GM12878 (cell line): ENCODE measurements at regions not wholly inside any gene's neighbourhood (a gene's known extent, or its start where the extent isn't known, plus 50 kb on each side); places are given as distances from the start of the nearest gene placed in this dataset.

Experiments used
- ATAC-seq: fragments of 200-7000 bp; cut with Tn5 transposase; 3 replicates; pipeline ENCODE4 v1.9.1; 2020; ENCODE audit warnings: mild to moderate bottlenecking, moderate library complexity
- BruUV-seq: library from RNA; stranded (reverse); fragments of 400-500 nt; replicated peaks from 2 replicates; lab custom pipeline; 2021; lab: Mats Ljungman, UMichigan
- CTCF ChIA-PET: fragments of 300-600 bp; sonication (Branson Sonifier 250); formaldehyde crosslinking; extraction: SDS; loops from one replicate; lab custom pipeline; 2021; ENCODE audit warnings: inconsistent platforms; lab: Yijun Ruan, JAX
- POLR2A ChIA-PET: fragments of 350-600 bp; formaldehyde crosslinking; extraction: SDS; loops from one replicate; lab custom pipeline; 2021; ENCODE audit warnings: inconsistent platforms; lab: Charles Lee
- RAD21 ChIA-PET: fragments of 300-600 bp; sonication (Branson Sonifier 250); formaldehyde crosslinking; loops from one replicate; lab custom pipeline; 2023; ENCODE audit warnings: antibody characterized with exemption; ENCODE audit not compliant: unreplicated experiment; lab: Charles Lee
- SMC1A ChIA-PET: fragments of 300-600 bp; sonication (Branson Sonifier 250); formaldehyde crosslinking; loops from one replicate; lab custom pipeline; 2023; ENCODE audit not compliant: unreplicated experiment, uncharacterized antibody; lab: Charles Lee
- DNase-seq: peaks from one replicate; pipeline ENCODE4 v3.0.0-alpha.2; 2011; ENCODE audit warnings: low read depth, low spot score
- FAIRE-seq: peaks from 3 replicates; lab custom pipeline; 2011; peaks lifted over from hg19 to GRCh38; lab: Jason Lieb, UNC
- H2AFZ ChIP-seq: 2 replicates; pipeline ENCODE4 v1.6.0; 2011; ENCODE audit warnings: low read depth, low read length, control low read depth; ENCODE audit not compliant: control insufficient read depth
- H3K27ac ChIP-seq: 2 replicates; pipeline ENCODE4 v1.5.1; 2011; ENCODE audit warnings: control low read depth; ENCODE audit not compliant: control insufficient read depth, insufficient read depth
- H3K27me3 ChIP-seq, 2 experiments: replicated peaks in 1 of 2; 2 replicates each; pipeline versions ENCODE4 v1.6.0 to v1.6.1; 2011; ENCODE audit warnings: low read length in 1 of 2; ENCODE audit not compliant: control insufficient read depth in 2 of 2, insufficient read depth in 2 of 2
- H3K36me3 ChIP-seq, 2 experiments: 2 replicates each; pipeline ENCODE4 v1.5.1; 2011; ENCODE audit warnings: low read length in 1 of 2; ENCODE audit not compliant: control insufficient read depth in 2 of 2, insufficient read depth in 2 of 2
- H3K4me1 ChIP-seq: 2 replicates; pipeline ENCODE4 v1.6.1; 2011; ENCODE audit warnings: mild to moderate bottlenecking, low read length, moderate library complexity, mixed read lengths; ENCODE audit not compliant: control insufficient read depth, insufficient read depth
- H3K4me2 ChIP-seq: 2 replicates; pipeline ENCODE4 v1.6.0; 2011; ENCODE audit warnings: control low read depth; ENCODE audit not compliant: control insufficient read depth, insufficient read depth
- H3K4me3 ChIP-seq: fragments of 200-600 bp; sonication (generic); 2 replicates; pipeline ENCODE4 v1.5.1; 2016
- H3K79me2 ChIP-seq: 2 replicates; pipeline ENCODE4 v1.6.0; 2011; ENCODE audit warnings: low read length; ENCODE audit not compliant: control insufficient read depth, insufficient read depth
- H3K9ac ChIP-seq: 2 replicates; pipeline ENCODE4 v1.8.0; 2011; ENCODE audit warnings: low read length, control low read depth, mixed read lengths; ENCODE audit not compliant: control insufficient read depth, insufficient read depth
- H3K9me3 ChIP-seq: replicated peaks from 3 replicates; pipeline ENCODE4 v1.5.1; 2011; ENCODE audit warnings: mild to moderate bottlenecking, low read length; ENCODE audit not compliant: control insufficient read depth, insufficient read depth
- H4K20me1 ChIP-seq: 2 replicates; pipeline ENCODE4 v1.6.0; 2011; ENCODE audit not compliant: control insufficient read depth, insufficient read depth
- BMI1 ChIP-seq: fragments of 450-650 bp; IDR thresholded peaks from 2 replicates; pipeline ENCODE4 v1.6.1; 2016; ENCODE audit warnings: mild to moderate bottlenecking, moderate library complexity, borderline replicate concordance
- KLF5 ChIP-seq: fragments of 450-650 bp; IDR thresholded peaks from 2 replicates; pipeline ENCODE4 v1.6.1; 2014; ENCODE audit warnings: mild to moderate bottlenecking; ENCODE audit not compliant: partially characterized antibody
- SIN3A ChIP-seq: IDR thresholded peaks from 2 replicates; pipeline ENCODE4 v1.6.1; 2012; ENCODE audit warnings: low read depth, low read length, improper control_type of control experiment
- SP1 ChIP-seq: IDR thresholded peaks from one replicate; pipeline ENCODE4 v1.6.1; 2011; ENCODE audit warnings: low read depth, low read length
- SPI1 ChIP-seq: IDR thresholded peaks from 2 replicates; pipeline ENCODE4 v1.6.1; 2011; ENCODE audit warnings: low read depth, mild to moderate bottlenecking, low read length, moderate library complexity, borderline replicate concordance; ENCODE audit not compliant: insufficient read depth
- ZNF274 ChIP-seq: IDR thresholded peaks from one replicate; pipeline ENCODE4 v1.8.0; 2011; ENCODE audit not compliant: insufficient read length, insufficient read depth
- WGBS: methylation state at CpG from one replicate; pipeline ENCODE4 v1.1.6; 2016; ENCODE audit warnings: low lambda C conversion rate; ENCODE audit not compliant: insufficient replicate concordance, insufficient coverage; ENCODE audit errors: missing lambda C conversion rate; 5-methylcytosine and 5-hydroxymethylcytosine counted together
- in situ Hi-C: fragments of 300-500 bp; cut with MboI; formaldehyde crosslinking; loops from 9 replicates; pipeline ENCODE4 v1.14.3; 2018; ENCODE audit warnings: mixed read lengths
- intact Hi-C: fragments of 100-400 bp; cut with micrococcal nuclease; formaldehyde crosslinking; loops from one replicate; pipeline ENCODE4 v1.14.2; 2022; ENCODE audit not compliant: unreplicated experiment
- TF ChIP-seq, protein P1 (sequence below): IDR thresholded peaks from 2 replicates; pipeline ENCODE4 v1.6.1; 2012; ENCODE audit warnings: improper control_type of control experiment, low read depth, low read length; ENCODE audit not compliant: insufficient replicate concordance
- TF ChIP-seq, protein P2 (sequence below): fragments of 450-650 bp; formaldehyde crosslinking; IDR thresholded peaks from 2 replicates; pipeline ENCODE4 v1.4.0; 2020; ENCODE audit warnings: mild to moderate bottlenecking, moderate library complexity

- Histone ChIP-seq H4K20me1 (no peaks in the 10 kb centered on the region), H3K4me2 (no peak overlapping the region), H2AFZ (no peak overlapping the region), H3K27ac (no peak overlapping the region), H3K9ac (no peak overlapping the region), H3K36me3 (no peaks in the 10 kb centered on the region), H3K79me2 (no peaks in the 10 kb centered on the region), H3K27me3 (no peaks in the 10 kb centered on the region), H3K4me3 (no peak overlapping the region), H3K9me3 (no peaks in the 10 kb centered on the region; the same call in 2 of the 3 replicates), H3K4me1 (no peaks in the 10 kb centered on the region)
- ChIA-PET CTCF (interaction anchor here (0.8 to 1.3 kb wide), 2 partner anchors 15 to 145 kb away, joined by 3 to 5 read pairs; no protein-coding TSS in a partner anchor), RAD21 (no interaction called here), SMC1A (interaction anchor here (3.6 to 4.0 kb wide), 2 partner anchors 92 to 193 kb away, joined by 22 to 56 read pairs; no protein-coding TSS in a partner anchor), POLR2A (no interaction called here)
- TF ChIP-seq SP1 (no peak), SIN3A (no peak), KLF5 (no peak)
- intact Hi-C loops, result no loop called here
- no TSS peak for BruUV-seq
- DNase-seq (no peak), FAIRE-seq (no peak), ATAC-seq (no peak)
- WGBS, result 97% methylated on average over 10 of the region's 10 CpGs
- in situ Hi-C loops, result no loop called here
Observed at GRCh38 chr7:106370542-106370941, 85.8 kb upstream of the NAMPT start.

GRCh38 chr7:106369816-106370215, 85.0 kb upstream of the NAMPT start:
- CTCF ChIA-PET, result interaction anchor here (0.8 to 7.1 kb wide), 6 partner anchors 16 to 192 kb away, joined by 3 to 113 read pairs (median 6); no protein-coding TSS in a partner anchor
- no peaks in the 10 kb centered on the region for H3K4me1 ChIP-seq
- FAIRE-seq, result no peak
- intact Hi-C loops (loop anchor here (5.0 kb wide), 1 partner anchor 92 kb away; no protein-coding TSS in a partner anchor), in situ Hi-C loops (no loop called here)
- no peak overlapping the region for H3K9ac ChIP-seq
- H3K27ac ChIP-seq, result no peak overlapping the region
- RAD21 ChIA-PET, result interaction anchor here (7.0 kb wide), 1 partner anchor 191 kb away, joined by 82 read pairs; no protein-coding TSS in a partner anchor
- SMC1A ChIA-PET, result interaction anchor here (1.1 to 4.0 kb wide), 6 partner anchors 20 to 192 kb away, joined by 3 to 56 read pairs (median 6); no protein-coding TSS in a partner anchor
- no peak overlapping the region for H3K4me2 ChIP-seq
- DNase-seq, result no peak
- no peaks in the 10 kb centered on the region; the same call in 2 of the 3 replicates for H3K9me3 ChIP-seq
- H3K27me3 ChIP-seq, result no peaks in the 10 kb centered on the region
- H4K20me1 ChIP-seq, result no peaks in the 10 kb centered on the region
- no peaks in the 10 kb centered on the region for H3K36me3 ChIP-seq
- no peak overlapping the region for H3K4me3 ChIP-seq
- BruUV-seq, result no TSS peak
- 81% methylated on average over 2 of the region's 2 CpGs for WGBS
- no peak overlapping the region for H2AFZ ChIP-seq
- POLR2A ChIA-PET, result no interaction called here
- ATAC-seq, result no peak
- H3K79me2 ChIP-seq, result no peaks in the 10 kb centered on the region
- TF ChIP-seq BMI1 (no peak), ZNF274 (no peak), SPI1 (no peak)
- TF ChIP-seq, protein P1, sequence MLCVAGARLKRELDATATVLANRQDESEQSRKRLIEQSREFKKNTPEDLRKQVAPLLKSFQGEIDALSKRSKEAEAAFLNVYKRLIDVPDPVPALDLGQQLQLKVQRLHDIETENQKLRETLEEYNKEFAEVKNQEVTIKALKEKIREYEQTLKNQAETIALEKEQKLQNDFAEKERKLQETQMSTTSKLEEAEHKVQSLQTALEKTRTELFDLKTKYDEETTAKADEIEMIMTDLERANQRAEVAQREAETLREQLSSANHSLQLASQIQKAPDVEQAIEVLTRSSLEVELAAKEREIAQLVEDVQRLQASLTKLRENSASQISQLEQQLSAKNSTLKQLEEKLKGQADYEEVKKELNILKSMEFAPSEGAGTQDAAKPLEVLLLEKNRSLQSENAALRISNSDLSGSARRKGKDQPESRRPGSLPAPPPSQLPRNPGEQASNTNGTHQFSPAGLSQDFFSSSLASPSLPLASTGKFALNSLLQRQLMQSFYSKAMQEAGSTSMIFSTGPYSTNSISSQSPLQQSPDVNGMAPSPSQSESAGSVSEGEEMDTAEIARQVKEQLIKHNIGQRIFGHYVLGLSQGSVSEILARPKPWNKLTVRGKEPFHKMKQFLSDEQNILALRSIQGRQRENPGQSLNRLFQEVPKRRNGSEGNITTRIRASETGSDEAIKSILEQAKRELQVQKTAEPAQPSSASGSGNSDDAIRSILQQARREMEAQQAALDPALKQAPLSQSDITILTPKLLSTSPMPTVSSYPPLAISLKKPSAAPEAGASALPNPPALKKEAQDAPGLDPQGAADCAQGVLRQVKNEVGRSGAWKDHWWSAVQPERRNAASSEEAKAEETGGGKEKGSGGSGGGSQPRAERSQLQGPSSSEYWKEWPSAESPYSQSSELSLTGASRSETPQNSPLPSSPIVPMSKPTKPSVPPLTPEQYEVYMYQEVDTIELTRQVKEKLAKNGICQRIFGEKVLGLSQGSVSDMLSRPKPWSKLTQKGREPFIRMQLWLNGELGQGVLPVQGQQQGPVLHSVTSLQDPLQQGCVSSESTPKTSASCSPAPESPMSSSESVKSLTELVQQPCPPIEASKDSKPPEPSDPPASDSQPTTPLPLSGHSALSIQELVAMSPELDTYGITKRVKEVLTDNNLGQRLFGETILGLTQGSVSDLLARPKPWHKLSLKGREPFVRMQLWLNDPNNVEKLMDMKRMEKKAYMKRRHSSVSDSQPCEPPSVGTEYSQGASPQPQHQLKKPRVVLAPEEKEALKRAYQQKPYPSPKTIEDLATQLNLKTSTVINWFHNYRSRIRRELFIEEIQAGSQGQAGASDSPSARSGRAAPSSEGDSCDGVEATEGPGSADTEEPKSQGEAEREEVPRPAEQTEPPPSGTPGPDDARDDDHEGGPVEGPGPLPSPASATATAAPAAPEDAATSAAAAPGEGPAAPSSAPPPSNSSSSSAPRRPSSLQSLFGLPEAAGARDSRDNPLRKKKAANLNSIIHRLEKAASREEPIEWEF, result no peak
- TF ChIP-seq, protein P2, sequence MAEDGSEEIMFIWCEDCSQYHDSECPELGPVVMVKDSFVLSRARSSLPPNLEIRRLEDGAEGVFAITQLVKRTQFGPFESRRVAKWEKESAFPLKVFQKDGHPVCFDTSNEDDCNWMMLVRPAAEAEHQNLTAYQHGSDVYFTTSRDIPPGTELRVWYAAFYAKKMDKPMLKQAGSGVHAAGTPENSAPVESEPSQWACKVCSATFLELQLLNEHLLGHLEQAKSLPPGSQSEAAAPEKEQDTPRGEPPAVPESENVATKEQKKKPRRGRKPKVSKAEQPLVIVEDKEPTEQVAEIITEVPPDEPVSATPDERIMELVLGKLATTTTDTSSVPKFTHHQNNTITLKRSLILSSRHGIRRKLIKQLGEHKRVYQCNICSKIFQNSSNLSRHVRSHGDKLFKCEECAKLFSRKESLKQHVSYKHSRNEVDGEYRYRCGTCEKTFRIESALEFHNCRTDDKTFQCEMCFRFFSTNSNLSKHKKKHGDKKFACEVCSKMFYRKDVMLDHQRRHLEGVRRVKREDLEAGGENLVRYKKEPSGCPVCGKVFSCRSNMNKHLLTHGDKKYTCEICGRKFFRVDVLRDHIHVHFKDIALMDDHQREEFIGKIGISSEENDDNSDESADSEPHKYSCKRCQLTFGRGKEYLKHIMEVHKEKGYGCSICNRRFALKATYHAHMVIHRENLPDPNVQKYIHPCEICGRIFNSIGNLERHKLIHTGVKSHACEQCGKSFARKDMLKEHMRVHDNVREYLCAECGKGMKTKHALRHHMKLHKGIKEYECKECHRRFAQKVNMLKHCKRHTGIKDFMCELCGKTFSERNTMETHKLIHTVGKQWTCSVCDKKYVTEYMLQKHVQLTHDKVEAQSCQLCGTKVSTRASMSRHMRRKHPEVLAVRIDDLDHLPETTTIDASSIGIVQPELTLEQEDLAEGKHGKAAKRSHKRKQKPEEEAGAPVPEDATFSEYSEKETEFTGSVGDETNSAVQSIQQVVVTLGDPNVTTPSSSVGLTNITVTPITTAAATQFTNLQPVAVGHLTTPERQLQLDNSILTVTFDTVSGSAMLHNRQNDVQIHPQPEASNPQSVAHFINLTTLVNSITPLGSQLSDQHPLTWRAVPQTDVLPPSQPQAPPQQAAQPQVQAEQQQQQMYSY (CRISPR knock-in tag), result no peak
